ENCODE measurements at regions not wholly inside any gene's neighbourhood (a gene's known extent, or its start where the extent isn't known, plus 50 kb on each side); places are given as distances from the start of the nearest gene placed in this dataset.

DNA sequence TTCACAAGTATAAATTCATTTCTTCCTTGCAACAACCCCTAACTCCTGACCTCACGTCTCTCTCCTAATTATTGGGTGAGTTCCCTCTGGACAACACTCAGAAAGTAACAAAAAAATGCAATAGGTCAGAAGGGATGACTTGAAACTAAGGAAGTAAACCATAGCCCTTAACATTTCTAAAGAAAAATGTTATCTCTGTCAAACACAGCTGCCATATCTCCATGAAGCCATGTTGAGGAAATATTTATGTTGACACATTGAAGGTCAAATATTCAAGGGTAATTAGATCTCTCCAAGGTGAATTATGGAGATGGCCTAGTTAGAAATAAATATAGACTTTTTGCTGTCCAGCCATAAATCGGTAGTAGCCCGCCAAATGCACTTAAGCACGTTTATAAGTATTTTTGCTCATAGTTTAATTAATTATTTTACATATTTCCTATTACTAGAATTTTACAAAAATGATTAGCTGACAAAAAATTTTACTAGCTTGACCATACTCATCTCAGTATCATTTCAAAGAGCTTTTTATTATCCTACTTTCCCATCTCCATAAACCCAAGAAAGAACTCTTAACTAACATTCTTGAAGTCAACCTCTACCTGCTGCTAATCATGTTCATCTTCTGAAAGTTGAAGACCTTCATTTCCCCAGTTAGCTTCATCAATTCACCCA, 160.1 kb upstream of the PKN2 start:
- TF ChIP-seq, protein P1, sequence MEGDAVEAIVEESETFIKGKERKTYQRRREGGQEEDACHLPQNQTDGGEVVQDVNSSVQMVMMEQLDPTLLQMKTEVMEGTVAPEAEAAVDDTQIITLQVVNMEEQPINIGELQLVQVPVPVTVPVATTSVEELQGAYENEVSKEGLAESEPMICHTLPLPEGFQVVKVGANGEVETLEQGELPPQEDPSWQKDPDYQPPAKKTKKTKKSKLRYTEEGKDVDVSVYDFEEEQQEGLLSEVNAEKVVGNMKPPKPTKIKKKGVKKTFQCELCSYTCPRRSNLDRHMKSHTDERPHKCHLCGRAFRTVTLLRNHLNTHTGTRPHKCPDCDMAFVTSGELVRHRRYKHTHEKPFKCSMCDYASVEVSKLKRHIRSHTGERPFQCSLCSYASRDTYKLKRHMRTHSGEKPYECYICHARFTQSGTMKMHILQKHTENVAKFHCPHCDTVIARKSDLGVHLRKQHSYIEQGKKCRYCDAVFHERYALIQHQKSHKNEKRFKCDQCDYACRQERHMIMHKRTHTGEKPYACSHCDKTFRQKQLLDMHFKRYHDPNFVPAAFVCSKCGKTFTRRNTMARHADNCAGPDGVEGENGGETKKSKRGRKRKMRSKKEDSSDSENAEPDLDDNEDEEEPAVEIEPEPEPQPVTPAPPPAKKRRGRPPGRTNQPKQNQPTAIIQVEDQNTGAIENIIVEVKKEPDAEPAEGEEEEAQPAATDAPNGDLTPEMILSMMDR (IDR thresholded peaks at IDR 0.05): no peak
- TF ChIP-seq POLR2A (IDR thresholded peaks at IDR 0.05): no peak
- TF ChIP-seq POLR2AphosphoS5 (IDR thresholded peaks at IDR 0.05): no peak
